Thyroid gland (tissue), 4 donors: ENCODE measurements at regions not wholly inside any gene's neighbourhood (a gene's known extent, or its start where the extent isn't known, plus 50 kb on each side); places are given as distances from the start of the nearest gene placed in this dataset.

Experiments
- POLR2A ChIP-seq, 2 donors: fragments of 450-650 bp; IDR thresholded peaks; one replicate each; pipeline ENCODE4 v1.6.1; 2017; ENCODE audit warnings: antibody characterized with exemption in 2 of 2, mild to moderate bottlenecking in 2 of 2, moderate library complexity in 1 of 2
- TF ChIP-seq, protein P1 (sequence below), 6 experiments: fragments of 200-600 bp in 3 of 6; fragments of 450-650 bp in 3 of 6; sonication (generic) in 3 of 6; IDR thresholded peaks; one replicate each; pipeline ENCODE4 v1.5.1; 2016 to 2019; ENCODE audit warnings: antibody characterized with exemption in 6 of 6, mild to moderate bottlenecking in 2 of 6, inconsistent platforms in 1 of 6, moderate library complexity in 1 of 6

DNA sequence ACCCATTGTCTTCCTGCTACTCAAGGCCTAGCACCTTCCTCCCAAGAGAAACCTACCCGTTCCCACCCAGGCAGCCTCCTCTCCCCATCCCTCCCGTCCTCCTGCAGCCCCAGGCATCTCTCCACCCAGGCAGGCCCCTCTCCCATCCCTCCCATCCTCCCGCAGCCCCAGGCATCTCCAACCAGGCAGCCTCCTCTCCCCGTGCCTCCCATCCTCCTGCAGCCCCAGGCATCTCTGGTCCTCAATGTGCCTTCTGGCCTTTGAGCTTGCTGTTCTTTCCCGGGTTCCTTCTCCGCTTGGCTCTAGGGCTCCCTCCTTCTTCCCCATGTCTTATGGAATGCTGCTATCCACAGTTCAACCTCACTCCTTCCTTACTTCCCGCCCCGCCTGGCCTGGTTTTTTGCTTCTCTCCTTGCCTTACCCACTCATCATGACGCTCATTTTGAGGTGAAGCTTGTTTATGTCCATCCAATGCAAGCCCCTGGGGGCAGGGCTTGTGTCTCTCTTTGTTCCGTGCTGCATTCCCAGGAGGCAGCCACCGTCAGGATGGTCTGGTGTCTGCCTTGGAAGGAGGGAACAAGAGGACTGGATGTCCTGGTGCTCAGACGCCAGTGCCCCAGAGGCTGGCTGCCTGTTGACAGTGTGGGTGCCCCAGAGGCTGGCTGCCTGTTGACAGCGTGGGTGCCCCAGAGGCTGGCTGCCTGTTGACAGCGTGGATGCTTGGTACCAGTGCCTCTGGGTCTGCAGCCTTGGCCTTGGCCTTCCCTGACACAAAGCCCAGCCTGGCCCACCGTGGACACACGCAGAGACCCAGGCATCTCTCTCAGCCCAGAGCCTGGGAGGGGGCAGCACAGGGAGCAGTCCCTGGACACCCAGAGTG, 815.7 kb downstream of the BRD1 start:
- TF ChIP-seq, protein P1, sequence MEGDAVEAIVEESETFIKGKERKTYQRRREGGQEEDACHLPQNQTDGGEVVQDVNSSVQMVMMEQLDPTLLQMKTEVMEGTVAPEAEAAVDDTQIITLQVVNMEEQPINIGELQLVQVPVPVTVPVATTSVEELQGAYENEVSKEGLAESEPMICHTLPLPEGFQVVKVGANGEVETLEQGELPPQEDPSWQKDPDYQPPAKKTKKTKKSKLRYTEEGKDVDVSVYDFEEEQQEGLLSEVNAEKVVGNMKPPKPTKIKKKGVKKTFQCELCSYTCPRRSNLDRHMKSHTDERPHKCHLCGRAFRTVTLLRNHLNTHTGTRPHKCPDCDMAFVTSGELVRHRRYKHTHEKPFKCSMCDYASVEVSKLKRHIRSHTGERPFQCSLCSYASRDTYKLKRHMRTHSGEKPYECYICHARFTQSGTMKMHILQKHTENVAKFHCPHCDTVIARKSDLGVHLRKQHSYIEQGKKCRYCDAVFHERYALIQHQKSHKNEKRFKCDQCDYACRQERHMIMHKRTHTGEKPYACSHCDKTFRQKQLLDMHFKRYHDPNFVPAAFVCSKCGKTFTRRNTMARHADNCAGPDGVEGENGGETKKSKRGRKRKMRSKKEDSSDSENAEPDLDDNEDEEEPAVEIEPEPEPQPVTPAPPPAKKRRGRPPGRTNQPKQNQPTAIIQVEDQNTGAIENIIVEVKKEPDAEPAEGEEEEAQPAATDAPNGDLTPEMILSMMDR (IDR thresholded peaks at IDR 0.05) = no peak
- no peak for TF ChIP-seq POLR2A (IDR thresholded peaks at IDR 0.05)
